Upper lobe of left lung (tissue), 6 donors: ENCODE measurements at regions not wholly inside any gene's neighbourhood (a gene's known extent, or its start where the extent isn't known, plus 50 kb on each side); places are given as distances from the start of the nearest gene placed in this dataset.

Source experiments
- ATAC-seq, 2 donors: fragments of 200-7000 bp; cut with Tn5 transposase; one replicate each; pipeline ENCODE4 v1.9.1; 2022; ENCODE audit warnings: mild to moderate bottlenecking in 2 of 2, moderate library complexity in 2 of 2; ENCODE audit not compliant: low FRiP score in 2 of 2
- DNase-seq, 2 donors: peaks; one replicate each; pipeline ENCODE4 v3.0.0-alpha.2; 2019 to 2020
- H3K27ac ChIP-seq, 4 donors: fragments of 200-600 bp; sonication (generic); one replicate each; pipeline ENCODE4 v1.5.1; 2016 to 2019
- H3K27me3 ChIP-seq, 4 donors: fragments of 200-600 bp; sonication (generic); one replicate each; pipeline ENCODE4 v1.5.1; 2017 to 2019
- H3K36me3 ChIP-seq, 4 donors: fragments of 200-600 bp; sonication (generic); one replicate each; pipeline ENCODE4 v1.5.1; 2016 to 2019
- H3K4me1 ChIP-seq, 4 donors: fragments of 200-600 bp; sonication (generic); one replicate each; pipeline ENCODE4 v1.5.1; 2018 to 2019
- H3K4me3 ChIP-seq, 4 donors: fragments of 200-600 bp; sonication (generic); one replicate each; pipeline ENCODE4 v1.5.1; 2017 to 2019; ENCODE audit warnings: mild to moderate bottlenecking in 2 of 4, moderate library complexity in 1 of 4
- H3K9me3 ChIP-seq, 4 donors: fragments of 200-600 bp; sonication (generic); one replicate each; pipeline ENCODE4 v1.5.1; 2018 to 2019
- EP300 ChIP-seq, 4 donors: sonication (generic); formaldehyde crosslinking; IDR thresholded peaks; one replicate each; pipeline ENCODE4 v1.5.1; 2017; ENCODE audit warnings: antibody characterized with exemption in 4 of 4, control low read depth in 2 of 4
- POLR2A ChIP-seq, 4 donors: fragments of 450-650 bp; IDR thresholded peaks; one replicate each; pipeline ENCODE4 v1.5.1; 2016 to 2017; ENCODE audit warnings: antibody characterized with exemption in 4 of 4, mild to moderate bottlenecking in 2 of 4
- POLR2AphosphoS5 ChIP-seq, 2 donors: sonication (generic); formaldehyde crosslinking; IDR thresholded peaks; one replicate each; pipeline ENCODE4 v1.5.1; 2017; ENCODE audit warnings: antibody characterized with exemption in 2 of 2
- WGBS, 2 donors: methylation state at CpG; one replicate each; pipeline ENCODE4 v1.1.5; 2017 to 2018; 5-methylcytosine and 5-hydroxymethylcytosine counted together
- TF ChIP-seq, protein P1 (sequence below), 6 experiments: fragments of 450-650 bp in 4 of 6; fragments of 200-600 bp in 2 of 6; sonication (generic) in 2 of 6; IDR thresholded peaks; one replicate each; pipeline ENCODE4 v1.5.1; 2016 to 2019; ENCODE audit warnings: antibody characterized with exemption in 6 of 6
- donor health status: DM: no; HTN: no; CAD: no; lungs with moderate emphysema.
- donor health status: DM: no; HTN: yes; CAD: no; lungs with severe emphysema.

GRCh38 chr1:101135526-101135925 is 101.3 kb upstream of the S1PR1 start:
- ATAC-seq: no peak
- Histone ChIP-seq H3K36me3 (no peaks in the 10 kb centered on the region), H3K9me3 (no peaks in the 10 kb centered on the region), H3K27me3 (no peaks in the 10 kb centered on the region), H3K27ac (no peak overlapping the region), H3K4me3 (no peak overlapping the region), H3K4me1 (peaks cover 9 to 14% (median 10%) of the 10 kb centered on the region in 4 donors)
- no peak for TF ChIP-seq EP300 (IDR thresholded peaks at IDR 0.05)
- TF ChIP-seq, protein P1, sequence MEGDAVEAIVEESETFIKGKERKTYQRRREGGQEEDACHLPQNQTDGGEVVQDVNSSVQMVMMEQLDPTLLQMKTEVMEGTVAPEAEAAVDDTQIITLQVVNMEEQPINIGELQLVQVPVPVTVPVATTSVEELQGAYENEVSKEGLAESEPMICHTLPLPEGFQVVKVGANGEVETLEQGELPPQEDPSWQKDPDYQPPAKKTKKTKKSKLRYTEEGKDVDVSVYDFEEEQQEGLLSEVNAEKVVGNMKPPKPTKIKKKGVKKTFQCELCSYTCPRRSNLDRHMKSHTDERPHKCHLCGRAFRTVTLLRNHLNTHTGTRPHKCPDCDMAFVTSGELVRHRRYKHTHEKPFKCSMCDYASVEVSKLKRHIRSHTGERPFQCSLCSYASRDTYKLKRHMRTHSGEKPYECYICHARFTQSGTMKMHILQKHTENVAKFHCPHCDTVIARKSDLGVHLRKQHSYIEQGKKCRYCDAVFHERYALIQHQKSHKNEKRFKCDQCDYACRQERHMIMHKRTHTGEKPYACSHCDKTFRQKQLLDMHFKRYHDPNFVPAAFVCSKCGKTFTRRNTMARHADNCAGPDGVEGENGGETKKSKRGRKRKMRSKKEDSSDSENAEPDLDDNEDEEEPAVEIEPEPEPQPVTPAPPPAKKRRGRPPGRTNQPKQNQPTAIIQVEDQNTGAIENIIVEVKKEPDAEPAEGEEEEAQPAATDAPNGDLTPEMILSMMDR (IDR thresholded peaks at IDR 0.05): no peak
- TF ChIP-seq POLR2A (IDR thresholded peaks at IDR 0.05): no peak
- TF ChIP-seq POLR2AphosphoS5 (IDR thresholded peaks at IDR 0.05): no peak
- 94 to 97% methylated on average over 2 of the region's 2 CpGs for WGBS, 2 donors
- DNase-seq: no peak

DNA sequence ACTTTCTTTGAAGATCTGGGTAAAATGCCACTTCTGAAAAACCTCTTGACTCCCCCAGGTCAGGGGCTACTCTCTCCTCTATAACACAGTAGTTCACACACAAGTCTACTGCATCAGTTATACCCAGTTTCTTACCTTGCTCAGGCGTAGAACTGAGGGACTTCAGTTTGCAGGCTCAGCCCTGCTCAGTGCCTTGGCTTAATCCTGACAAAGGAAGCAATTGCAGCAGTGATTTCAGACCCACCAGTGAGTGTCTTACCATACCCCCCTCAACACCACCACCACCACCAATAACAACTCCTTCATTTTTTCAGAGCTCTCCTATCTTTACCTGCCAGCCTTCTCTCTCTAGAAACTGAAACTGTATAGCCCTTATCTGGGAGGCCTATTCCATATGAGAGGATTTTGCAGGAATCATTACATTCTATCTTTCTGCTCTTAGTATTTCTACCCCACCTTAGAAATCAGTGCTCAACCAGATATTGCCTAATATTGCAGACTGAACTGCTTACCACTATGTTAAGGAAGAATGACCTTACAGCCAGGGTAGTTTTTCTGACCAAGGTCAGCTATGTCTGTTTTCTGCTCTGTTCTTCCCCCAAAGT is 105.5 kb upstream of the S1PR1 start:
- no peak for TF ChIP-seq POLR2AphosphoS5 (IDR thresholded peaks at IDR 0.05)
- TF ChIP-seq EP300 (IDR thresholded peaks at IDR 0.05): no peak
- TF ChIP-seq POLR2A (IDR thresholded peaks at IDR 0.05): no peak
- TF ChIP-seq, protein P1 (IDR thresholded peaks at IDR 0.05): no peak
- ATAC-seq (no peak), DNase-seq (no peak)
- WGBS, 2 donors: 100% methylated on average over 1 of the region's 1 CpG
- Histone ChIP-seq H3K36me3 (no peaks in the 10 kb centered on the region), H3K9me3 (no peaks in the 10 kb centered on the region), H3K27ac (no peak overlapping the region), H3K4me3 (no peak overlapping the region), H3K27me3 (no peaks in the 10 kb centered on the region), H3K4me1 (peaks cover 1 to 12% (median 6%) of the 10 kb centered on the region in 4 donors)

- no peak for ATAC-seq
- TF ChIP-seq, protein P1 (IDR thresholded peaks at IDR 0.05): no peak
- TF ChIP-seq POLR2AphosphoS5 (IDR thresholded peaks at IDR 0.05) (no peak), EP300 (IDR thresholded peaks at IDR 0.05) (no peak), POLR2A (IDR thresholded peaks at IDR 0.05) (no peak)
These were observed 105.1 kb upstream of the DPH5 start for GRCh38 chr1:101130673-101131072.

DNA sequence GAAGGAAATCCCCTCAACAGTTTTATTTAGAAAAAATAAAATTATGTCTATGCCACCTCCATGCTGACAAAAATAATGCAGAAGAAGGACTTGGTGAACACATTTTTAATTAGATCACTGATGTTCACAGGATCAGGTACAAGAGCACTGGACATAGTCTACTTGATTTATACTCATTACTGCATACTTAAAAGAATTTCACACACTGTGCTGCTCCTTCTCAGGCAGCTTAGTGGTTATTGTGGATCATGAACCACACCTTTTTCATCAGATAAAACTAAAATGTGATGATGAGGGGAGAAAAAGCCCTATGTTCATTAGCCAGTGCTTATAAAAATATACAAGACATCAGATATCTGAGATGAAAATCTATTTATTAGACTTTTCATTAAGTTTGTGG is 103.3 kb upstream of the DPH5 start:
- H3K4me3 ChIP-seq: no peak overlapping the region
- no peak for ATAC-seq
- H3K27me3 ChIP-seq: no peaks in the 10 kb centered on the region
- peaks cover 0 to 10% (median 4%) of the 10 kb centered on the region in 4 donors for H3K4me1 ChIP-seq
- no peaks in the 10 kb centered on the region for H3K9me3 ChIP-seq
- H3K36me3 ChIP-seq: no peaks in the 10 kb centered on the region
- no peak for DNase-seq
- TF ChIP-seq POLR2AphosphoS5 (IDR thresholded peaks at IDR 0.05): no peak
- TF ChIP-seq, protein P1 (IDR thresholded peaks at IDR 0.05): no peak
- no peak for TF ChIP-seq EP300 (IDR thresholded peaks at IDR 0.05)
- no peak for TF ChIP-seq POLR2A (IDR thresholded peaks at IDR 0.05)
- H3K27ac ChIP-seq: peak overlapping the region in 1 of 4 donors; percentile 27

More at GRCh38 chr1:101130673-101131072, 105.1 kb upstream of the DPH5 start:
- Histone ChIP-seq H3K4me3 (no peak overlapping the region), H3K27me3 (no peaks in the 10 kb centered on the region), H3K9me3 (no peaks in the 10 kb centered on the region), H3K27ac (no peak overlapping the region), H3K4me1 (peaks cover 0 to 10% (median 5%) of the 10 kb centered on the region in 4 donors), H3K36me3 (no peaks in the 10 kb centered on the region)
- WGBS, 2 donors: 62 to 72% methylated on average over 6 of the region's 6 CpGs
- no peak for DNase-seq

DNA sequence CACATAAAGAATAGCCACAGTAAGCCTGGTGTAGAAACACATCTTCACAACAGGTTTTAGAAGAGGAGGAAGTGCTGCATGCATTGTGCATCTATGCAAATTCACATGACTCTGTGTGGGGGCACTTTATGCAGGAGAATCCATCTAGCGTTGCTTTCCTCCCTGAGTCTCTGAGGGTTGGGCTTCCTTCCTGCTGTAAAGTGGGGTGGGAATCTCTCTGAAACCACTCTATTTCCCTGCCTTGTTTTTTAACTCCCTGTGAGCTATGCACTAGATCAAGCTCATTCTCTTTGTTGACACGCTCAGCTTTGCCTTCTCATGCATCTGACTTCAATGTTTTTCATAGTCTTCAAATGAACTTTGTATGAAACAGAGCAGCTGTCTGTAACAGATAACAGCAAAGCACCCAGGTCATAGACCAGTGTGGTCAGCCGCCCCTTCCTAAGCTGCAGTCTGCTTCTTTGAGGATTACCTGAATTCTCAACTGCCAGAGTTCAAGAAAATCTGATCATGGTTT is 102.7 kb upstream of the DPH5 start:
- Histone ChIP-seq H3K27ac (peak overlapping the region in 1 of 4 donors; percentile 27), H3K4me1 (peaks cover 0 to 10% (median 4%) of the 10 kb centered on the region in 4 donors), H3K27me3 (no peaks in the 10 kb centered on the region), H3K36me3 (no peaks in the 10 kb centered on the region), H3K9me3 (no peaks in the 10 kb centered on the region), H3K4me3 (no peak overlapping the region)
- DNase-seq (no peak), ATAC-seq (no peak)
- 27 to 29% methylated on average over 3 of the region's 3 CpGs for WGBS, 2 donors
- TF ChIP-seq EP300 (IDR thresholded peaks at IDR 0.05): no peak
- no peak for TF ChIP-seq POLR2A (IDR thresholded peaks at IDR 0.05)
